ENCODE measurements at regions not wholly inside any gene's neighbourhood (a gene's known extent, or its start where the extent isn't known, plus 50 kb on each side); places are given as distances from the start of the nearest gene placed in this dataset.
A peak's percentile ranks its signal among the peaks of the same experiment; 100 is the strongest.

- no peaks in the 10 kb centered on the region for H3K36me3 Mint-ChIP-seq
- no peaks in the 10 kb centered on the region for H3K9me3 ChIP-seq
- peaks cover 0 to 16% (median 3%) of the 10 kb centered on the region in 3 donors for H3K9me3 Mint-ChIP-seq
- no CpG with 5 or more reads among the region's 1 CpG for WGBS (ENCODE audit: insufficient coverage)
- no peak overlapping the region for H3K27ac Mint-ChIP-seq
- H3K4me3 Mint-ChIP-seq, result no peak overlapping the region
- H3K27me3 Mint-ChIP-seq, result peaks cover 58 to 75% of the 10 kb centered on the region in 2 donors
- H3K27me3 ChIP-seq (replicated peaks in 1 of 2; ENCODE audit: control insufficient read depth in 2 of 2, extremely low read depth in 1 of 2, insufficient read depth in 2 of 2, low read length in 1 of 2), result peaks cover 26 to 42% of the 10 kb centered on the region in 2 experiments
- H3K4me3 ChIP-seq (ENCODE audit: control insufficient read depth in 1 of 2, extremely low read depth in 1 of 2, low read length in 1 of 2), result no peak overlapping the region
- H3K4me1 ChIP-seq (ENCODE audit: control insufficient read depth in 1 of 2, extremely low read depth in 1 of 2, insufficient read depth in 2 of 2, low read length in 2 of 2), result peaks cover 6 to 24% of the 10 kb centered on the region in 2 experiments
- H3K36me3 ChIP-seq (ENCODE audit: control insufficient read depth in 2 of 2, extremely low read depth in 1 of 2, insufficient read depth in 1 of 2, low read length in 1 of 2), result no peaks in the 10 kb centered on the region
- ChIA-PET CTCF (no interaction called here), POLR2A (no interaction called here)
- no peak for DNase-seq
- no peak for ATAC-seq (replicated peaks in 1 of 4)
- no peak overlapping the region for H3K27ac ChIP-seq (ENCODE audit: low read length)
- peaks cover 30 to 35% (median 31%) of the 10 kb centered on the region in 3 donors for H3K4me1 Mint-ChIP-seq
These were observed 59.7 kb downstream of the GPX5 start for GRCh38 chr6:28585335-28585734.

DNA sequence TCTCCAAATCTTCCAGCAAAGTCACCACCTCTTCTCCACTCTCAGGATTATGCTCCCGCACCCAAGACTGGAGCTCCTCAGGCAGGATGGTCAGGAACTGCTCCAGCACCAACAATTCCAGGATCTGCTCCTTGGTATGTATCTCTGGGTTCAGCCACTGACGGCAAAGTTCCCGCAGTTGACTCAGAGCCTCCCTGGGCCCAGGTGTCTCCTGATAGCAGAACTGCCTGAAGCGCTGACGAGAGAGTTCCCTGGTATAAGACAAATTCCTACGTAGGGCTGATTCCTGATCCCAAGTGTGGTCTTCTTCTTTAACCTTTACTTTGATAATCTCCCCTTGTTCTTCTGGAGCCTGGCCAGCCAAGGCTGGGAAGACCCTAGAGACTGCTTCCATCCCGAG lies 60.6 kb downstream of the GPX5 start:
- H3K9me3 Mint-ChIP-seq, result peaks cover 0 to 16% (median 3%) of the 10 kb centered on the region in 3 donors
- H3K4me3 ChIP-seq (ENCODE audit: control insufficient read depth in 1 of 2, extremely low read depth in 1 of 2, low read length in 1 of 2), result peak overlapping the region in 1 of 2 donors; percentile 89
- DNase-seq (no peak), ATAC-seq (replicated peaks in 1 of 4) (no peak)
- peaks cover 67 to 82% of the 10 kb centered on the region in 2 donors for H3K27me3 Mint-ChIP-seq
- H3K9me3 ChIP-seq, result no peaks in the 10 kb centered on the region
- peaks cover 35 to 44% of the 10 kb centered on the region in 2 experiments for H3K27me3 ChIP-seq (replicated peaks in 1 of 2; ENCODE audit: control insufficient read depth in 2 of 2, extremely low read depth in 1 of 2, insufficient read depth in 2 of 2, low read length in 1 of 2)
- H3K36me3 Mint-ChIP-seq, result no peaks in the 10 kb centered on the region
- no peak overlapping the region for H3K27ac ChIP-seq (ENCODE audit: low read length)
- H3K27ac Mint-ChIP-seq, result peak overlapping the region in 1 of 2 donors; percentile 72
- WGBS (ENCODE audit: insufficient coverage), result 100% methylated on average over 5 of the region's 7 CpGs
- H3K4me1 Mint-ChIP-seq, result peaks cover 30 to 35% (median 31%) of the 10 kb centered on the region in 3 donors
- H3K4me1 ChIP-seq (ENCODE audit: control insufficient read depth in 1 of 2, extremely low read depth in 1 of 2, insufficient read depth in 2 of 2, low read length in 2 of 2), result peaks cover 6 to 24% of the 10 kb centered on the region in 2 experiments
- POLR2A ChIA-PET, result no interaction called here
- peak overlapping the region; percentile 70 to 83 (median 77) for H3K4me3 Mint-ChIP-seq
- CTCF ChIA-PET, result no interaction called here
- H3K36me3 ChIP-seq (ENCODE audit: control insufficient read depth in 2 of 2, extremely low read depth in 1 of 2, insufficient read depth in 1 of 2, low read length in 1 of 2), result no peaks in the 10 kb centered on the region

DNA sequence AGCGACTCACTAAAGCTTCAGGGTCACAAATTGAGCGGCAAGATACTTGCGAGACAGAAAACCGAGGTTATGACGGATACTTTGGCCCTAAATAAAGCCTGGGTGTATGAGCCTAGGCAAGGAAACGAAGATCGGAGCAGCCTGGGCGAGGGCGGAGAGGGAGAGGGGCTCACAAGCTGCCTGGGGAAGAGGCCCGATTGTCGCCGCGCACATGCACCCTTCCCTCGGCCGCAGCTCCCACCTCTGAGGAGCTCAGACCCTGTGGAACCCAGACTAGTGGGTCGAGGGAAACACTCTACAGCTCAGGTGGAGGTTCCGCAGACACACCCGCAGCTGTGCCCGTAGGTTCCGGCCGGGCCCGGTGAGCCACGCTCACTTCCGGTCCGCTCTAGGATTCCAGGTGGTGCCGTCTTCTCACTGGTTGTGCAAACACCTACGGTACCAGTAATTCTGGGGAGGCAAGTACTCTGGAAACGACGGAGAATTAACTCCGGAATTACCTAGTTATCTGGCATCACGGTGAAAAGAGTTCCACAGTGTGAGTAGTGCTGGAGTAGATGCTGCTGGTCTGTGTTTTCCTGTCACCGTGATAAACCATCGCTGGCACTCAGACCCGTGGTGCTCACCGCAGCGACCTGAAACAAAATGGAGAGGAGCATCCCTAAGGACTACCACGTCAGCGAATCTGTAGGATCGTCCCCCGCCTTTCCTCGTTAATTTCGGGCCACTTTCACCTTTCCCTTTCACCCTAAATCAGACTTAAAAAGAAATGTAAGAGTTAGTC lies 61.5 kb downstream of the GPX5 start:
- Mint-ChIP-seq H3K4me3 (peak overlapping the region; percentile 70 to 83 (median 77)), H3K9me3 (peaks cover 0 to 16% (median 3%) of the 10 kb centered on the region in 3 donors), H3K27ac (peak overlapping the region in 1 of 2 donors; percentile 5), H3K27me3 (peaks cover 73 to 89% of the 10 kb centered on the region in 2 donors), H3K4me1 (peaks cover 30 to 35% (median 31%) of the 10 kb centered on the region in 3 donors), H3K36me3 (no peaks in the 10 kb centered on the region)
- peak overlapping the region; percentile 52 to 89 for H3K4me3 ChIP-seq (ENCODE audit: control insufficient read depth in 1 of 2, extremely low read depth in 1 of 2, low read length in 1 of 2)
- H3K27me3 ChIP-seq (replicated peaks in 1 of 2; ENCODE audit: control insufficient read depth in 2 of 2, extremely low read depth in 1 of 2, insufficient read depth in 2 of 2, low read length in 1 of 2), result peaks cover 35 to 45% of the 10 kb centered on the region in 2 experiments
- no peaks in the 10 kb centered on the region for H3K9me3 ChIP-seq
- POLR2A ChIA-PET, result no interaction called here
- CTCF ChIA-PET, result interaction anchor here in 1 of 2 donors (0.6 kb wide), 1 partner anchor 251 kb away, joined by 3 read pairs; no protein-coding TSS in a partner anchor
- H3K27ac ChIP-seq (ENCODE audit: low read length), result no peak overlapping the region
- peak; percentile 19 to 76 (median 51) for DNase-seq
- WGBS (ENCODE audit: insufficient coverage), result 6% methylated on average over 38 of the region's 42 CpGs
- ATAC-seq (replicated peaks in 1 of 4), result peak; percentile 86 to 96 (median 90)
- H3K36me3 ChIP-seq (ENCODE audit: control insufficient read depth in 2 of 2, extremely low read depth in 1 of 2, insufficient read depth in 1 of 2, low read length in 1 of 2), result no peaks in the 10 kb centered on the region
- peaks cover 6 to 24% of the 10 kb centered on the region in 2 experiments for H3K4me1 ChIP-seq (ENCODE audit: control insufficient read depth in 1 of 2, extremely low read depth in 1 of 2, insufficient read depth in 2 of 2, low read length in 2 of 2)

- Histone ChIP-seq H3K27me3 (replicated peaks in 1 of 2; ENCODE audit: control insufficient read depth in 2 of 2, extremely low read depth in 1 of 2, insufficient read depth in 2 of 2, low read length in 1 of 2) (peaks cover 35 to 42% of the 10 kb centered on the region in 2 experiments), H3K36me3 (ENCODE audit: control insufficient read depth in 2 of 2, extremely low read depth in 1 of 2, insufficient read depth in 1 of 2, low read length in 1 of 2) (no peaks in the 10 kb centered on the region)
- CTCF ChIA-PET, result no interaction called here
These were observed 62.0 kb downstream of the GPX5 start for GRCh38 chr6:28587746-28588075.

GRCh38 chr6:28588666-28589065 lies 63.0 kb downstream of the GPX5 start:
- WGBS (ENCODE audit: insufficient coverage), result 87% methylated on average over 3 of the region's 3 CpGs

More at GRCh38 chr6:28587746-28588075, 62.0 kb downstream of the GPX5 start:
- Mint-ChIP-seq H3K4me1 (peaks cover 30 to 35% (median 31%) of the 10 kb centered on the region in 3 donors), H3K9me3 (peaks cover 0 to 16% (median 3%) of the 10 kb centered on the region in 3 donors), H3K4me3 (peak overlapping the region; percentile 70 to 83 (median 77)), H3K27ac (no peak overlapping the region), H3K27me3 (peaks cover 72 to 87% of the 10 kb centered on the region in 2 donors), H3K36me3 (no peaks in the 10 kb centered on the region)
- POLR2A ChIA-PET, result no interaction called here
- no peaks in the 10 kb centered on the region for H3K9me3 ChIP-seq
- DNase-seq (no peak), ATAC-seq (replicated peaks in 1 of 4) (no peak)
- H3K4me3 ChIP-seq (ENCODE audit: control insufficient read depth in 1 of 2, extremely low read depth in 1 of 2, low read length in 1 of 2), result peak overlapping the region; percentile 52 to 89
- H3K4me1 ChIP-seq (ENCODE audit: control insufficient read depth in 1 of 2, extremely low read depth in 1 of 2, insufficient read depth in 2 of 2, low read length in 2 of 2), result peaks cover 6 to 24% of the 10 kb centered on the region in 2 experiments
- no peak overlapping the region for H3K27ac ChIP-seq (ENCODE audit: low read length)
- 7% methylated on average over 7 of the region's 8 CpGs for WGBS (ENCODE audit: insufficient coverage)

DNA sequence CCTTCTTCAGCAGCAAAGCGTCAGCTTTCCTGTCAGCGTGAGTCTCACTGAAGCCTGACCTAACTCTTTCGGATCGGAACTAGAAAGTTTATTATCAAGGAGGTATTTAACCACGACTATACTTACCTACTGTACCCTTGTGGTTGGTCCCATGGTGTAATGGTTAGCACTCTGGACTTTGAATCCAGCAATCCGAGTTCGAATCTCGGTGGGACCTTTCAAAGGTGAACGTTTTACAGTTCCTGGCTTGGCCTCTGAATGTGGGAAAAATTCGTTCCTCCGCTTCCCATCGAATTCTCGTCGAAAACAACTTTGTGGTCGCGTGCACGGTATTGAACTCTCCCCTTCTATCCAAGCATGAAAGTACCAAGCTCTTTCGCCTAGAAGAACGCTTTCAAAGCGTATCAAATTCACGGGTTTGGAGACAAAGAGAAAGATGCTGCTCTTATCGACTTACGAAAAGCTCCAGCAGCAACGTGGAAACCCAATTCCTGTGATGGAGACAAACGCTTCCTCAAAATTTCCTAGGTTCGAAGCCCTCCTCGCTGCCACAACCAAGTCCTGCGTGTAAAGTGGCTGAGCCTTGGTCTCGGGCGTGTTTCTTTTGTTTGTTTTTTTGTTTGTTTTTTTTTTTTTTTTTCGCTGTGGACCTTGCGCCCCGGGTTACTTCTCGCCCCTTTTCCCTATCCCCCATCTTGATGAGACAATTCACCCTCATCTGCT lies 63.7 kb downstream of the GPX5 start:
- no peaks in the 10 kb centered on the region for H3K36me3 Mint-ChIP-seq
- CTCF ChIA-PET, result interaction anchor here (0.7 kb wide), 2 partner anchors 11 to 141 kb away, joined by 3 to 5 read pairs; no protein-coding TSS in a partner anchor
- ATAC-seq (replicated peaks in 1 of 4), result peak in 1 of 4 experiments; percentile 51

More at GRCh38 chr6:28588666-28589065, 63.0 kb downstream of the GPX5 start:
- DNase-seq (no peak), ATAC-seq (replicated peaks in 1 of 4) (no peak)
- H3K9me3 Mint-ChIP-seq, result peaks cover 0 to 16% (median 3%) of the 10 kb centered on the region in 3 donors
- ChIA-PET POLR2A (no interaction called here), CTCF (interaction anchor here in 1 of 2 donors (0.7 kb wide), 1 partner anchor 140 kb away, joined by 3 read pairs; no protein-coding TSS in a partner anchor)
- peak overlapping the region in 1 of 2 donors; percentile 8 for H3K27ac Mint-ChIP-seq
- Histone ChIP-seq H3K36me3 (ENCODE audit: control insufficient read depth in 2 of 2, extremely low read depth in 1 of 2, insufficient read depth in 1 of 2, low read length in 1 of 2) (no peaks in the 10 kb centered on the region), H3K27me3 (replicated peaks in 1 of 2; ENCODE audit: control insufficient read depth in 2 of 2, extremely low read depth in 1 of 2, insufficient read depth in 2 of 2, low read length in 1 of 2) (peaks cover 35 to 44% of the 10 kb centered on the region in 2 experiments), H3K27ac (ENCODE audit: low read length) (no peak overlapping the region), H3K4me1 (ENCODE audit: control insufficient read depth in 1 of 2, extremely low read depth in 1 of 2, insufficient read depth in 2 of 2, low read length in 2 of 2) (peaks cover 6 to 24% of the 10 kb centered on the region in 2 experiments), H3K9me3 (no peaks in the 10 kb centered on the region), H3K4me3 (ENCODE audit: control insufficient read depth in 1 of 2, extremely low read depth in 1 of 2, low read length in 1 of 2) (no peak overlapping the region)
- H3K27me3 Mint-ChIP-seq, result peaks cover 74 to 87% of the 10 kb centered on the region in 2 donors
- H3K4me3 Mint-ChIP-seq, result peak overlapping the region in 2 of 3 donors; percentile 18 to 51
- H3K4me1 Mint-ChIP-seq, result peaks cover 30 to 35% (median 31%) of the 10 kb centered on the region in 3 donors
- no peaks in the 10 kb centered on the region for H3K36me3 Mint-ChIP-seq

More for the DNA sequence above, 63.7 kb downstream of the GPX5 start:
- H3K27me3 ChIP-seq (replicated peaks in 1 of 2; ENCODE audit: control insufficient read depth in 2 of 2, extremely low read depth in 1 of 2, insufficient read depth in 2 of 2, low read length in 1 of 2), result peaks cover 33 to 49% of the 10 kb centered on the region in 2 experiments
- H3K9me3 ChIP-seq, result no peaks in the 10 kb centered on the region
- no peak overlapping the region for H3K27ac ChIP-seq (ENCODE audit: low read length)
- peaks cover 6 to 24% of the 10 kb centered on the region in 2 experiments for H3K4me1 ChIP-seq (ENCODE audit: control insufficient read depth in 1 of 2, extremely low read depth in 1 of 2, insufficient read depth in 2 of 2, low read length in 2 of 2)
- 5% methylated on average over 23 of the region's 34 CpGs for WGBS (ENCODE audit: insufficient coverage)
- H3K4me3 ChIP-seq (ENCODE audit: control insufficient read depth in 1 of 2, extremely low read depth in 1 of 2, low read length in 1 of 2), result peak overlapping the region in 1 of 2 donors; percentile 18
- H3K36me3 ChIP-seq (ENCODE audit: control insufficient read depth in 2 of 2, extremely low read depth in 1 of 2, insufficient read depth in 1 of 2, low read length in 1 of 2), result no peaks in the 10 kb centered on the region
- Mint-ChIP-seq H3K27ac (peak overlapping the region in 1 of 2 donors; percentile 13), H3K4me3 (peak overlapping the region in 1 of 3 donors; percentile 51), H3K27me3 (peaks cover 76 to 84% of the 10 kb centered on the region in 2 donors), H3K4me1 (peaks cover 30 to 35% (median 31%) of the 10 kb centered on the region in 3 donors), H3K9me3 (peaks cover 0 to 16% (median 3%) of the 10 kb centered on the region in 3 donors)
- POLR2A ChIA-PET, result no interaction called here
- peak in 6 of 35 experiments; percentile 2 to 46 (median 21) for DNase-seq

Data from T-cell (primary cell).